ENCODE measurements at regions not wholly inside any gene's neighbourhood (a gene's known extent, or its start where the extent isn't known, plus 50 kb on each side); places are given as distances from the start of the nearest gene placed in this dataset.

DNA sequence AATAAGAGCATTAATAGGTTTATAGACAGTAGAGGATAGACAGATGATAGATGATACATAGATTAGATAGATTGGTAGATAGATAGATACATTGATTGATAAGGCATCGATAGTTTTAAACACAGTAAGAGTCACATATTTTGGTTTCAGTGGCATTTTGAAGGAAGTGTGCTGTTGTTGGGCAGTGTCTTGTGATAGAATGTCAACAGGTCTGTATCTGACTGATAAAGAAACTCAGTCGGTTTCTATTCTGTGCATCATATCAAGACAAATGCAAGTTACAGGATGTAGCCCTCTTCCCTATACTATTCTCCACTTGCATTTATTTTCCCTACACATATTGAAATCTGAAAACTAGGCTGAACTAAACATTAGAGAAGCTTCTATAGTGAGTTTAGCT, 1229.0 kb upstream of the ZEB2 start (continued):
- TF ChIP-seq ZNF462 (CRISPR knock-in tag; IDR thresholded peaks at IDR 0.05) = no peak
- no peak for TF ChIP-seq EZH2 (IDR thresholded peaks at IDR 0.05; ENCODE audit: low read depth, unreplicated experiment)

- H3K4me3 ChIP-seq = no peak overlapping the region
- H3K27ac ChIP-seq (ENCODE audit: low read depth) = no peak overlapping the region
- no peaks in the 10 kb centered on the region for H3K79me2 ChIP-seq (replicated peaks; ENCODE audit: insufficient read depth)
- H4K20me1 ChIP-seq (replicated peaks; ENCODE audit: insufficient read depth) = no peaks in the 10 kb centered on the region
- H3K27me3 ChIP-seq (ENCODE audit: insufficient read depth) = no peaks in the 10 kb centered on the region
- H3K4me2 ChIP-seq = no peak overlapping the region
- H3K9me3 Mint-ChIP-seq = no peaks in the 10 kb centered on the region
- no peaks in the 10 kb centered on the region for H3K27me3 Mint-ChIP-seq (ENCODE audit: insufficient read depth, low read depth, poor library complexity)
- H3K27ac Mint-ChIP-seq = no peak overlapping the region
- no peaks in the 10 kb centered on the region for H3K36me3 Mint-ChIP-seq (ENCODE audit: low read depth)
- H3K36me3 ChIP-seq (ENCODE audit: insufficient read depth) = no peaks in the 10 kb centered on the region
- no peaks in the 10 kb centered on the region for H3K9me2 ChIP-seq (ENCODE audit: insufficient read depth)
- no peak for DNase-seq (ENCODE audit: low spot score)
- H3K4me1 Mint-ChIP-seq = peaks cover 11% of the 10 kb centered on the region
- H3K4me3 Mint-ChIP-seq = no peak overlapping the region
- ATAC-seq = no peak
- no peaks in the 10 kb centered on the region for H3F3A ChIP-seq (replicated peaks; ENCODE audit: low read depth)
- peaks cover 15% of the 10 kb centered on the region for H3K4me1 ChIP-seq (ENCODE audit: insufficient read depth)
- H2AFZ ChIP-seq = no peak overlapping the region
- TF ChIP-seq POLR2AphosphoS5 (IDR thresholded peaks at IDR 0.05; ENCODE audit: low read depth) (no peak), ZNF331 (CRISPR knock-in tag; IDR thresholded peaks at IDR 0.05; ENCODE audit: low read depth) (no peak), JUNB (IDR thresholded peaks at IDR 0.05; ENCODE audit: unreplicated experiment) (no peak), REST (IDR thresholded peaks at IDR 0.05; ENCODE audit: unreplicated experiment) (no peak), EZH2phosphoT487 (IDR thresholded peaks at IDR 0.05; ENCODE audit: unreplicated experiment) (no peak), STAT1 (IDR thresholded peaks at IDR 0.05; ENCODE audit: unreplicated experiment) (no peak), CREB1 (CRISPR knock-in tag; IDR thresholded peaks at IDR 0.05; ENCODE audit: low read depth) (no peak), ZNF114 (CRISPR knock-in tag; IDR thresholded peaks at IDR 0.05) (no peak), NANOG (IDR thresholded peaks at IDR 0.05; ENCODE audit: borderline replicate concordance) (no peak)
- TF ChIP-seq, protein P1, sequence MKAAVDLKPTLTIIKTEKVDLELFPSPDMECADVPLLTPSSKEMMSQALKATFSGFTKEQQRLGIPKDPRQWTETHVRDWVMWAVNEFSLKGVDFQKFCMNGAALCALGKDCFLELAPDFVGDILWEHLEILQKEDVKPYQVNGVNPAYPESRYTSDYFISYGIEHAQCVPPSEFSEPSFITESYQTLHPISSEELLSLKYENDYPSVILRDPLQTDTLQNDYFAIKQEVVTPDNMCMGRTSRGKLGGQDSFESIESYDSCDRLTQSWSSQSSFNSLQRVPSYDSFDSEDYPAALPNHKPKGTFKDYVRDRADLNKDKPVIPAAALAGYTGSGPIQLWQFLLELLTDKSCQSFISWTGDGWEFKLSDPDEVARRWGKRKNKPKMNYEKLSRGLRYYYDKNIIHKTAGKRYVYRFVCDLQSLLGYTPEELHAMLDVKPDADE (IDR thresholded peaks at IDR 0.05) = no peak
- TF ChIP-seq, protein P2, sequence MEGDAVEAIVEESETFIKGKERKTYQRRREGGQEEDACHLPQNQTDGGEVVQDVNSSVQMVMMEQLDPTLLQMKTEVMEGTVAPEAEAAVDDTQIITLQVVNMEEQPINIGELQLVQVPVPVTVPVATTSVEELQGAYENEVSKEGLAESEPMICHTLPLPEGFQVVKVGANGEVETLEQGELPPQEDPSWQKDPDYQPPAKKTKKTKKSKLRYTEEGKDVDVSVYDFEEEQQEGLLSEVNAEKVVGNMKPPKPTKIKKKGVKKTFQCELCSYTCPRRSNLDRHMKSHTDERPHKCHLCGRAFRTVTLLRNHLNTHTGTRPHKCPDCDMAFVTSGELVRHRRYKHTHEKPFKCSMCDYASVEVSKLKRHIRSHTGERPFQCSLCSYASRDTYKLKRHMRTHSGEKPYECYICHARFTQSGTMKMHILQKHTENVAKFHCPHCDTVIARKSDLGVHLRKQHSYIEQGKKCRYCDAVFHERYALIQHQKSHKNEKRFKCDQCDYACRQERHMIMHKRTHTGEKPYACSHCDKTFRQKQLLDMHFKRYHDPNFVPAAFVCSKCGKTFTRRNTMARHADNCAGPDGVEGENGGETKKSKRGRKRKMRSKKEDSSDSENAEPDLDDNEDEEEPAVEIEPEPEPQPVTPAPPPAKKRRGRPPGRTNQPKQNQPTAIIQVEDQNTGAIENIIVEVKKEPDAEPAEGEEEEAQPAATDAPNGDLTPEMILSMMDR (conservative IDR thresholded peaks at IDR 0.05; ENCODE audit: low read depth in 2 of 2) = no peak
Measured at GRCh38 chr2:145747715-145748114, 1227.8 kb upstream of the ZEB2 start.

Data from GM23338 (cell line).